Dermis blood vessel endothelial cell (primary cell): ENCODE measurements at regions not wholly inside any gene's neighbourhood (a gene's known extent, or its start where the extent isn't known, plus 50 kb on each side); places are given as distances from the start of the nearest gene placed in this dataset.

Experiments
- DNase-seq: peaks from one replicate; pipeline ENCODE4 v3.0.0; 2010

- no peak for DNase-seq
These were observed 123.3 kb upstream of the THY1 start for GRCh38 chr11:119545978-119546915.

DNA sequence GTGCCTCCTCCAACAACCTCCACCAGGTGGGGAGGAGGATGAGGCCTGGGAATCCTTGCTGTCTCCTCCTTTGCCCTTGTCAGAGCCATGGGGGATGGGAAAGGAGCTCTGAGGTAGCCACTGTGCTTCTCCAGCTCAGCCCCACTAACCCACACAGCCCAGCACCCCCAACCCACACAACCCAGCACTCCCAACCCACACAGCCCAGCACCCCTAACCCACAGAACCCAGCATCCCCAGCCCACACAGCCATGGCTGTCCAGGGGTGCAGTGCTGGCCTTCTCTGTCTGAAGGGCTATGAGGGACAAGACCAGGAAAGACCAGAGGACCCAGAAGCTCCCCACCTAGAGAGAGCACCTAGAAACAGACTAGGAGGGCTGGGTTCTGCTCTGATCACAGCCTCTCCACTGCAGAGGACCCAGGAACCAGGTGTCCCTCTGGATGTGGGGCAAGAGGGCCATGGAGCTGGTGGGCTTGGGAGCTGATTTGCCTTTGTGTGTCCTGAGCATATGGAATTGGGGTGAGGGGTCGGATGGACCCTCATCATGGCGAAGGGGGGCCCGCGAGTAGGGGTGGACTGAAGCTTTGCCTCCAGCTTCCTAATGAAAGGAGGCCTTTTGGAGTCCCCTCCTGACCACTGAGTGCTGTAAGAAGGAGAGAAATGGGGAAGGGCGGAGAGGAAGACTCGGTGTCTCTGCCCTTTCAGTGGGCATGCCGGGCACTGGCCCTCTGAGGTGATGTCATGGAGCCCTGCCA is 117.6 kb upstream of the THY1 start:
- DNase-seq, result no peak

GRCh38 chr11:119539583-119539982 is 116.6 kb upstream of the THY1 start:
- DNase-seq, result no peak

- DNase-seq, result no peak
These were observed 115.8 kb upstream of the THY1 start for GRCh38 chr11:119538753-119539152.

GRCh38 chr11:119537306-119538253 is 114.6 kb upstream of the THY1 start:
- DNase-seq, result no peak

- no peak for DNase-seq
These were observed 113.8 kb upstream of the THY1 start for GRCh38 chr11:119536801-119537200.

GRCh38 chr11:119533921-119534736 is 111.2 kb upstream of the THY1 start:
- DNase-seq, result peak; percentile 69

GRCh38 chr11:119533462-119533861 is 110.5 kb upstream of the THY1 start:
- no peak for DNase-seq

- DNase-seq, result no peak
These were observed 109.6 kb upstream of the THY1 start for GRCh38 chr11:119532551-119532950.

DNA sequence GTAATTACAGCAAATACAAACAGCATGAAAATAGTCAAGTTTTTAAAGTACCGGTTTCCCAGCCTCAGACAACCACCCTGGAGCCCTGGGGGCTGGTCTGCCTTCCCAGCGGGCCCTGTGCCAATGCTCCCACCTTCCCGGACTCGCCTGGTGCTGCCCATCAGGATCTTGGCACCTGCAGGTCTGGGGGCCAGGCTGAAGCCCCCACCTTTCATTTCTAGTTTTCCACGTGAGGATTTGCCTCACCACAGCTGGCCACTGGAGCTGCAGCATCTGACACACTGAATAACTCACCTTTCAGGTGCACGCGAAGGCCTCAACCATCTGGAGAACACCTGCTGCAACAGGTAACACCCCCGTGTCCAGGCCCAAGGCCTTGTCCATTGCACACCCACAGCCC is 108.7 kb upstream of the THY1 start:
- DNase-seq, result no peak

DNA sequence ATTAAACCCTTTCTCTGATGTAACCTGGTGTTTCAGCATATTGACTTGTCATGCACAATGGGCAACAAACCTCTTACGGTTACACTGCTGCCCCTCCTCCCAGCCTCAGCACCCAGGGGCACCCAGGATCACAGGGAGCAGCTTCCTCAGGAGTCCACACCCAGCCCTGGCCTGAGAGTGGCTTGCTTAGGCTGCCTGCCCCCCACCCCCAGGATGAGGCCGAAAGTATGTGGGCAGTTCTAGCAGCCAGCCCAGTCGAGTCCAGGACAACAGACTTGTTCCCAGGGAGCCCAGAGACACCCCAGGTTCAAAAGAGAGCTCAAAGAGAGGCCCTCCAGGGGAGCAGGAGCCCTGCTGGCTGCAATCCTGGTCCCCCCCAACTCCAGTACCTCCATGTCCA is 108.1 kb upstream of the THY1 start:
- no peak for DNase-seq

DNA sequence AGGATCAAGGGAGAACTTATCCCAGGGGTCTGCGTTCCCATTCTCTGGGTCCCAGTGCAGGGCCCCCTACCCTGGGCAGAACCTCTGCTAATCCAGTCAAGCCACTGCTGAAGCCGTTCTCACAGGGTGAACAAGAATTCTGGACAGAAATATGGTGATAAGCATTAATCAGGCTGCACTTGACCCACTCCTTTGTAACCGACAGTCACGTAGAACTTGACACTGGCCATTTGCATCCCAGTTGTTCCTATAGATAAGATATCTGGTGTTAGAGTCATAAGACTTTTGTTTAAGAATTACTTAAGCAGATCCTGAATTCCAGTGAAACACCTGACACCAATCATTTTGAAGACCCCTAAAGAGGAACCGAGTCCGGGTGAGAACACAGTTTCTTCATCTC is 107.5 kb upstream of the THY1 start:
- no peak for DNase-seq

- DNase-seq, result no peak
These were observed 107.0 kb upstream of the THY1 start for GRCh38 chr11:119529936-119530335.

GRCh38 chr11:119529063-119529845 is 106.3 kb upstream of the THY1 start:
- DNase-seq, result no peak

- DNase-seq, result no peak
These were observed 102.9 kb upstream of the THY1 start for GRCh38 chr11:119525867-119526196.

DNA sequence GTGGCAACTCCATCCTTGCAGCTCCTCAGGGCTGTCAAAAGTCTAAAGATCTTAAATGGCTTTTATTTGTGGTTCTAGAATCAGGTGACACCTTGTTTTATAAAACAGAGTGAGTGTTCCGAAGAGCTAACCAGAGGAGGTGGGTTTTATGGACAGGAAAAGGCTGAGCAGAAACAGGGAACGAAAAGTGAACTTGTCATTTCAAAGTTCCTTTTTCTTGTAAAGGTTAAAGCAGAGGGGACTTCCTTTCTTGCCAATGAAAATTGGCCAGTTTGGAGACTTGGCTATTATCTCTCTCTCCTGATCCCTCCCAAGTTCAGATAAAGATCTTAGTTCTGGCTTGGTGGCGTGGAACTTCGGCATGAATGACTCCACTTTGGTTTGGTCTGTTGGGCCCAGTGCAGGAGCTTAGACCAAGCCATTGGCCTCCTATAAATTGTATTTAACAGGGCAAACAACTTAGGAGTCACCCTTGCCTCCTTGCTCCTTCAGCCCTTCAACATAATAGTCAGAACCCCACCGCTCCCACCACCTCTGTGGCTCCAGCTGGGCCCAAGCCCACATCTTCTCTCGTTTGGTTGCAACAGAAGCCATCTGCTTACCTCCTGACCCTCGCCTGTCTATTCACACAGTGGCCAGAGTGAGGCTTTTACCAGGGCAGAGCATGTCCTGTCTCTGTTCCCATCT is 102.4 kb upstream of the THY1 start:
- no peak for DNase-seq

DNA sequence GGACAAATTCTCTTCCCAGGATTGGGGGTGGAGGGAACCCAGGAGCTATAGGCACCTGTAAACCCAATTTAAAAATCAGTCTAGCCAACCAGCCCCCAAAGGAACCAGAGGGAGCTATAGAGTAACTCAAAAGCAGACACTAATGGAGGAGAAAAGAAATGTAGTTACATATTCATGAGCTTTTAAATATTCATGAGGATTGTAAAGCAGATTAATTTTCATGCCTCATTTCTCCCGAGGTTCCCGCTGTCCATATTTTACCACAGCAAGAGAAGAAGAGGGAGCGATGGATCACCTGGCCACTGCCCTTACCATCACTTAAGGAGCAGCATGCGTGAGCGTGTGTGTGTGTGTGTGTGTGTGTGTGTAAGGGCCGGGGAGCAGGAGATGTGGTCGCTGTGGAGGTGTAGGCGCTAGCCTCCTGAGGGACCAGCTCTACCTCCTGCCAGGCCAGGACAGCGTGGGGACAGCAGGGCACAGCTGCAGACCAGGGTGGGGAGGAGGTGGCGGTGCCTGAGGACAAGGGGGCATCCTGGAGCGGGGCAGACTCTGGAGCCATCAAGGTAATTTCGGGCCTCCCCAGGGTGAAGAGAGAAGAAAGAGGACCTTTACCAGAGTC is 100.7 kb upstream of the THY1 start:
- no peak for DNase-seq

DNA sequence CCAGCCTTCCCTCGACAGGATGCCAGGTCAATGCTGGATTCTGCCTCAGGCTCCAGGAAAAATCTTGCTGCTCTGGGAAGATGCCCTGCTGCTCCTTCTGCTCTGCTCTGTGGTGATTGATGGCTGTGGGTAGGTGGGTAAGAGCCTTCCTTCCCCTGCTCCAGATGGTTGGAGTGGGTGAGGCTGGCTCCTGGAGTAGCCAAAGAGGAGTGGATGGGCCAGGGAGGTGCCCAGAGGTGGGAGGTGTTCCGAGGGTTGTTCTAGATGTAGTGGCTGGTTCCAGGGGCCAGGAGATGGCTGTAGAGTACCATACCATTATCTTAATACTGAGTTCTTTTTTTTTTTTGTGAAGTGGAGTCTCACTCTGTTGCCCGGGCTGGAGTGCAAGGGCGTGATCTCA is 99.6 kb upstream of the THY1 start:
- DNase-seq, result no peak

DNA sequence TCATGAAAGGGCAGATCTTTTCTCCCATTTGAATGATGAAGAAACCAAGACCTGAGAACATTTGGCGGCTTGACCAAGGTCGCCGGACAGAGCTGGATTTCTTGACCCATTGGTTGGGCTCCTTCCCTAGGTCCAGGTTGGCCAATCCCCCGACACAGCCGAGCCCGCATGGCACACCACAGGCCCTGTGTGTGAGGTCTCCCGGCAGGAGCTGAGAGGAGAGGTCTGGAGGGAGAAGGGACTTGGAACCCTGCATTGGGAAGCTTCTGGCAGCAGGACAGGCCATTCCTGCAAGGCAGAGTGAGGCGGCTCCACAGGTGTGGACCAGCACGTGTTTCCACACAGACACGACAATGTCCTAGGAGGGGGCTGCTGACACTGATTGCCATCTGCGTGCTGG is 98.6 kb upstream of the THY1 start:
- DNase-seq, result no peak

DNA sequence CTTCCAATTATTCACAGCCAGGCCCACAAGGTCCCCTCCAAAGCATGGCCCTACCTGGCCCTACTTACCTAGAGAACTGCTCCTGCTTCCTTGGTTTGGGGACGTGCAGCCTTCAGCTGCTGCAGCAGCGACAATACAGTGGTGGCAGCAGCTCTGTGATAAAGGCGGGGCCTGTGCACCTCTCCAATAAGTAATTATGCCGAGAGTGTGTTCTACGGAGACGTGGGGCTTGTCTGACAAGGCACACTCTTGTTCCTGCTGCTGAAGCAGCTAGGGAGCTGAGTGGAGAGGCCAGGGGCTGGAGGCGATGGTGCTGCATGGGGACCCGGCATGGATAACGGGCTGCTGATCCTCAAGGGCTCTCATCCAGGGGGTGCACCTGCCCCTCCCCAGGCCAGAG is 98.0 kb upstream of the THY1 start:
- DNase-seq, result no peak
